Right lobe of liver (tissue), 4 donors: ENCODE measurements at regions not wholly inside any gene's neighbourhood (a gene's known extent, or its start where the extent isn't known, plus 50 kb on each side); places are given as distances from the start of the nearest gene placed in this dataset.

Experiments
- CTCF ChIP-seq, 4 donors: fragments of 200-600 bp in 3 of 4; fragments of 450-650 bp in 1 of 4; IDR thresholded peaks; one replicate each; pipeline versions ENCODE4 v1.5.1 to v1.8.0; 2016 to 2022; ENCODE audit warnings: antibody characterized with exemption in 4 of 4, mild to moderate bottlenecking in 2 of 4
- POLR2A ChIP-seq: fragments of 450-650 bp; IDR thresholded peaks from one replicate; pipeline ENCODE4 v1.6.1; 2017; ENCODE audit warnings: antibody characterized with exemption, mild to moderate bottlenecking
- donor health status: DM: no; HTN: no; CAD: no.
- donor health status: DM: no; HTN: no; CAD: no.
- donor health status: DM: no; HTN: yes; CAD: no.

DNA sequence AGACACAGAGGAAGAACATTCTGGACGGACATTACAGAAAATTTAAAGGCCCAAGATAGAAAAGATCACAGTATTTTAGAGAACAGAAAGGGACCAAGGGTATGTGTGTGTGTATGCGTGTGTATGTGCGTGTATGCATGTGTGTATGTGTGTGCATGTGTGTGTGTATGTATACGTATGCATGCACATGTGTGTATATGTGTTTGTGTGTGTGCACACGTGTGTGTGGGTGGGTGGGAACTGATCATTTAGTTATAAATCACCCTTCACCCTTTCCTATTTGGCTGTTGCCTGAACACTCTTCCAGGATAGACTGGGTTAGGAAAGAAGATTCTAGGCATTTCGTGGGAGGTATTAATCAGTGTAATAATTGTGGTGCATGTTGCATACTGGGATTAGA lies 634.4 kb downstream of the DHX35 start:
- TF ChIP-seq CTCF (IDR thresholded peaks at IDR 0.05) (no peak), POLR2A (no peak)
